GM19043 (cell line): ENCODE measurements at regions not wholly inside any gene's neighbourhood (a gene's known extent, or its start where the extent isn't known, plus 50 kb on each side); places are given as distances from the start of the nearest gene placed in this dataset.

Source experiments
- ATAC-seq: cut with Tn5 transposase; IDR thresholded peaks from one replicate; pipeline ENCODE4 v1.9.1; 2021; ENCODE audit warnings: low read depth; ENCODE audit not compliant: unreplicated experiment

DNA sequence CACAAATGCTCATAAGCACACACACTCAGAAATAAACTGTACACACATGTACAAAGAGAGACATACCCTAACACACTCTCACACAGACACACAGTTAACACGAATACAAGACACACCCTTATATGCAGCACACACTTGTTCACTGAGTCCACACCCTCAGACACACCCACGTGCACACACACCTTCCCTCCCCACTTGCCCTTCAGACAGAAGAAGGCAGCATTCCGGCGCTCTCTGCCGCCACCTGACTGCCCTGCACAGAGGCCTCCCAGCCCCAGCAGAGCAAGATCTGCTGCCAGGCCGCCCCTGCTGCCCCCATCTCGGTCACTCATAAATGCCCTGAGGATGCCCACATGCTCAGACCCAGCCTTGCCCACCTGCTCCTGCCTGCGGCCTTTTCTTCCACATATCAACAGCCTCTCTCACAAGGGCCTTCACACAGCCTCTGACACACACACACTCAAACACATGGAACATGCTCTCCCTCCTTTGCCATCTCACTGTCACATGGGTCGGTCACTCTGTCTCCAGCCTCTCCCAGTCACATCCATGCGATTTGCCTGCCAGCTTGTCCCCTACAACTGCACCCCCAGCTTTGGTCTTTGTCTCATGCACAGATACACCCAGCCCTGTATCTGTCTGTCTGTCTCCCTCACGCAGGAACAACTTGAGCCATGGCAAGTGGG lies 71.1 kb downstream of the EPHB3 start:
- no peak for ATAC-seq
